ENCODE measurements at regions not wholly inside any gene's neighbourhood (a gene's known extent, or its start where the extent isn't known, plus 50 kb on each side); places are given as distances from the start of the nearest gene placed in this dataset.
"Not testable (repeated sequence)": the region's sequence is repeated elsewhere in the genome, so short reads cannot be mapped to it uniquely, and the experiment has no call there.

- DNase-seq (ENCODE audit: low spot score in 2 of 2) (no peak), ATAC-seq (replicated peaks; ENCODE audit: extremely low read depth, poor library complexity, severe bottlenecking) (no peak)
- H3K27me3 Mint-ChIP-seq, result no peaks in the 10 kb centered on the region
- no peaks in the 10 kb centered on the region for H3K4me1 Mint-ChIP-seq
- no peak overlapping the region for H3K27ac Mint-ChIP-seq (ENCODE audit: low read depth)
- no peaks in the 10 kb centered on the region for H3K36me3 Mint-ChIP-seq (ENCODE audit: insufficient read depth)
- H3K9me3 Mint-ChIP-seq, result peaks cover 14% of the 10 kb centered on the region
- H3K4me3 Mint-ChIP-seq, result no peak overlapping the region
These were observed 456.6 kb downstream of the RPS6KC1 start for GRCh38 chr1:213507472-213508223.

- Mint-ChIP-seq H3K9me3 (peaks cover 13% of the 10 kb centered on the region), H3K4me3 (no peak overlapping the region), H3K27ac (ENCODE audit: low read depth) (no peak overlapping the region), H3K4me1 (no peaks in the 10 kb centered on the region), H3K27me3 (no peaks in the 10 kb centered on the region), H3K36me3 (ENCODE audit: insufficient read depth) (no peaks in the 10 kb centered on the region)
- ATAC-seq (replicated peaks; ENCODE audit: extremely low read depth, poor library complexity, severe bottlenecking) (no peak), DNase-seq (ENCODE audit: low spot score in 2 of 2) (no peak)
These were observed 460.1 kb downstream of the RPS6KC1 start for GRCh38 chr1:213511173-213511572.

- H3K4me3 Mint-ChIP-seq, result no peak overlapping the region
- no peaks in the 10 kb centered on the region for H3K36me3 Mint-ChIP-seq (ENCODE audit: insufficient read depth)
- DNase-seq (ENCODE audit: low spot score in 2 of 2), result no peak
- H3K4me1 Mint-ChIP-seq, result no peaks in the 10 kb centered on the region
- ATAC-seq (replicated peaks; ENCODE audit: extremely low read depth, poor library complexity, severe bottlenecking), result no peak
- H3K9me3 Mint-ChIP-seq, result peaks cover 13% of the 10 kb centered on the region
- H3K27me3 Mint-ChIP-seq, result no peaks in the 10 kb centered on the region
- H3K27ac Mint-ChIP-seq (ENCODE audit: low read depth), result no peak overlapping the region
These were observed 461.3 kb downstream of the RPS6KC1 start for GRCh38 chr1:213512316-213512715.

- H3K4me1 Mint-ChIP-seq, result no peaks in the 10 kb centered on the region
- ATAC-seq (replicated peaks; ENCODE audit: extremely low read depth, poor library complexity, severe bottlenecking) (no peak), DNase-seq (ENCODE audit: low spot score in 2 of 2) (no peak)
- H3K27ac Mint-ChIP-seq (ENCODE audit: low read depth), result no peak overlapping the region
- peaks cover 2% of the 10 kb centered on the region for H3K36me3 Mint-ChIP-seq (ENCODE audit: insufficient read depth)
- no peaks in the 10 kb centered on the region for H3K27me3 Mint-ChIP-seq
- H3K9me3 Mint-ChIP-seq, result peaks cover 13% of the 10 kb centered on the region
- H3K4me3 Mint-ChIP-seq, result no peak overlapping the region
These were observed 462.0 kb downstream of the RPS6KC1 start for GRCh38 chr1:213513006-213513405.

- peaks cover 19% of the 10 kb centered on the region for H3K9me3 Mint-ChIP-seq
- H3K36me3 Mint-ChIP-seq (ENCODE audit: insufficient read depth); ATAC-seq (replicated peaks; ENCODE audit: extremely low read depth, poor library complexity, severe bottlenecking): not testable (repeated sequence)
These were observed 463.6 kb downstream of the RPS6KC1 start for GRCh38 chr1:213514408-213515179.

GRCh38 chr1:213519098-213519497, 468.1 kb downstream of the RPS6KC1 start:
- DNase-seq (ENCODE audit: low spot score in 2 of 2) (no peak), ATAC-seq (replicated peaks; ENCODE audit: extremely low read depth, poor library complexity, severe bottlenecking) (no peak)
- H3K27ac Mint-ChIP-seq (ENCODE audit: low read depth), result no peak overlapping the region
- H3K4me1 Mint-ChIP-seq, result no peaks in the 10 kb centered on the region
- peaks cover 20% of the 10 kb centered on the region for H3K9me3 Mint-ChIP-seq
- H3K36me3 Mint-ChIP-seq (ENCODE audit: insufficient read depth), result peaks cover 2% of the 10 kb centered on the region
- no peak overlapping the region for H3K4me3 Mint-ChIP-seq
- H3K27me3 Mint-ChIP-seq, result peaks cover 29% of the 10 kb centered on the region

More at GRCh38 chr1:213514408-213515179, 463.6 kb downstream of the RPS6KC1 start:
- not testable (repeated sequence) for DNase-seq (ENCODE audit: low spot score in 2 of 2); H3K4me1 Mint-ChIP-seq; H3K4me3 Mint-ChIP-seq; H3K27ac Mint-ChIP-seq (ENCODE audit: low read depth)
- peaks cover 11% of the 10 kb centered on the region for H3K27me3 Mint-ChIP-seq

GRCh38 chr1:213521206-213521605, 466.6 kb upstream of the PROX1 start:
- Mint-ChIP-seq H3K4me1 (no peaks in the 10 kb centered on the region), H3K9me3 (peaks cover 20% of the 10 kb centered on the region), H3K27ac (ENCODE audit: low read depth) (no peak overlapping the region), H3K27me3 (peaks cover 29% of the 10 kb centered on the region), H3K36me3 (ENCODE audit: insufficient read depth) (peaks cover 2% of the 10 kb centered on the region), H3K4me3 (no peak overlapping the region)
- ATAC-seq (replicated peaks; ENCODE audit: extremely low read depth, poor library complexity, severe bottlenecking) (no peak), DNase-seq (ENCODE audit: low spot score in 2 of 2) (no peak)

- Mint-ChIP-seq H3K4me3 (no peak overlapping the region), H3K36me3 (ENCODE audit: insufficient read depth) (no peaks in the 10 kb centered on the region), H3K4me1 (no peaks in the 10 kb centered on the region), H3K9me3 (peaks cover 19% of the 10 kb centered on the region), H3K27me3 (peaks cover 25% of the 10 kb centered on the region), H3K27ac (ENCODE audit: low read depth) (no peak overlapping the region)
- DNase-seq (ENCODE audit: low spot score in 2 of 2), result no peak
- ATAC-seq (replicated peaks; ENCODE audit: extremely low read depth, poor library complexity, severe bottlenecking), result no peak
These were observed 463.9 kb upstream of the PROX1 start for GRCh38 chr1:213523781-213524398.

- Mint-ChIP-seq H3K4me3 (no peak overlapping the region), H3K36me3 (ENCODE audit: insufficient read depth) (no peaks in the 10 kb centered on the region), H3K4me1 (no peaks in the 10 kb centered on the region), H3K9me3 (peaks cover 5% of the 10 kb centered on the region), H3K27ac (ENCODE audit: low read depth) (no peak overlapping the region), H3K27me3 (peaks cover 9% of the 10 kb centered on the region)
- DNase-seq (ENCODE audit: low spot score in 2 of 2) (no peak), ATAC-seq (replicated peaks; ENCODE audit: extremely low read depth, poor library complexity, severe bottlenecking) (no peak)
These were observed 461.5 kb upstream of the PROX1 start for GRCh38 chr1:213526306-213526705.

GRCh38 chr1:213530611-213531320, 457.0 kb upstream of the PROX1 start:
- no peaks in the 10 kb centered on the region for H3K36me3 Mint-ChIP-seq (ENCODE audit: insufficient read depth)
- DNase-seq (ENCODE audit: low spot score in 2 of 2) (no peak), ATAC-seq (replicated peaks; ENCODE audit: extremely low read depth, poor library complexity, severe bottlenecking) (no peak)
- H3K4me1 Mint-ChIP-seq, result no peaks in the 10 kb centered on the region
- no peak overlapping the region for H3K27ac Mint-ChIP-seq (ENCODE audit: low read depth)
- no peaks in the 10 kb centered on the region for H3K27me3 Mint-ChIP-seq
- no peak overlapping the region for H3K4me3 Mint-ChIP-seq
- H3K9me3 Mint-ChIP-seq, result peaks cover 7% of the 10 kb centered on the region

GRCh38 chr1:213531369-213532310, 456.1 kb upstream of the PROX1 start:
- no peak overlapping the region for H3K27ac Mint-ChIP-seq (ENCODE audit: low read depth)
- H3K4me1 Mint-ChIP-seq, result no peaks in the 10 kb centered on the region
- no peak overlapping the region for H3K4me3 Mint-ChIP-seq
- no peaks in the 10 kb centered on the region for H3K27me3 Mint-ChIP-seq
- H3K9me3 Mint-ChIP-seq, result peaks cover 7% of the 10 kb centered on the region
- no peaks in the 10 kb centered on the region for H3K36me3 Mint-ChIP-seq (ENCODE audit: insufficient read depth)
- ATAC-seq (replicated peaks; ENCODE audit: extremely low read depth, poor library complexity, severe bottlenecking), result no peak
- DNase-seq (ENCODE audit: low spot score in 2 of 2), result no peak

Data from central memory CD8-positive, alpha-beta T cell (primary cell).